ENCODE measurements at regions not wholly inside any gene's neighbourhood (a gene's known extent, or its start where the extent isn't known, plus 50 kb on each side); places are given as distances from the start of the nearest gene placed in this dataset.

GRCh38 chr1:187454010-187454409 is 625.3 kb downstream of the PLA2G4A start:
- no peak for DNase-seq

GRCh38 chr1:187456446-187456845 is 627.7 kb downstream of the PLA2G4A start:
- DNase-seq = no peak

GRCh38 chr1:187460093-187460492 is 631.3 kb downstream of the PLA2G4A start:
- no peak for DNase-seq

GRCh38 chr1:187464320-187464719 is 635.6 kb downstream of the PLA2G4A start:
- no peak for DNase-seq

GRCh38 chr1:187465441-187465840 is 636.7 kb downstream of the PLA2G4A start:
- no peak for DNase-seq

- no peak for DNase-seq
These were observed 641.1 kb downstream of the PLA2G4A start for GRCh38 chr1:187469836-187470235.

- DNase-seq = no peak
These were observed 642.8 kb downstream of the PLA2G4A start for GRCh38 chr1:187471555-187471954.

- DNase-seq = no peak
These were observed 645.6 kb downstream of the PLA2G4A start for GRCh38 chr1:187474336-187474735.

- DNase-seq = no peak
These were observed 647.9 kb downstream of the PLA2G4A start for GRCh38 chr1:187476671-187477070.

- no peak for DNase-seq
These were observed 648.4 kb downstream of the PLA2G4A start for GRCh38 chr1:187477103-187477502.

GRCh38 chr1:187477535-187477934 is 648.8 kb downstream of the PLA2G4A start:
- DNase-seq = no peak

GRCh38 chr1:187481581-187482148 is 652.9 kb downstream of the PLA2G4A start:
- DNase-seq = no peak

GRCh38 chr1:187490266-187490665 is 661.5 kb downstream of the PLA2G4A start:
- DNase-seq = no peak

- DNase-seq = no peak
These were observed 662.5 kb downstream of the PLA2G4A start for GRCh38 chr1:187491082-187491720.

GRCh38 chr1:187498028-187498427 is 669.3 kb downstream of the PLA2G4A start:
- no peak for DNase-seq

- DNase-seq = no peak
These were observed 676.0 kb downstream of the PLA2G4A start for GRCh38 chr1:187504779-187505178.

- no peak for DNase-seq
These were observed 680.3 kb downstream of the PLA2G4A start for GRCh38 chr1:187509091-187509490.

GRCh38 chr1:187513190-187513589 is 684.4 kb downstream of the PLA2G4A start:
- no peak for DNase-seq

- no peak for DNase-seq
These were observed 685.4 kb downstream of the PLA2G4A start for GRCh38 chr1:187514110-187514509.

GRCh38 chr1:187516874-187517273 is 688.1 kb downstream of the PLA2G4A start:
- no peak for DNase-seq

GRCh38 chr1:187517546-187517945 is 688.8 kb downstream of the PLA2G4A start:
- DNase-seq = no peak

- no peak for DNase-seq
These were observed 698.6 kb downstream of the PLA2G4A start for GRCh38 chr1:187527346-187527745.

GRCh38 chr1:187537936-187538335 is 709.2 kb downstream of the PLA2G4A start:
- DNase-seq = no peak

- DNase-seq = no peak
These were observed 720.8 kb downstream of the PLA2G4A start for GRCh38 chr1:187549540-187549939.

GRCh38 chr1:187551061-187551460 is 722.3 kb downstream of the PLA2G4A start:
- no peak for DNase-seq
